Nucleus accumbens (tissue), 56 donors: ENCODE measurements at regions not wholly inside any gene's neighbourhood (a gene's known extent, or its start where the extent isn't known, plus 50 kb on each side); places are given as distances from the start of the nearest gene placed in this dataset.

Source experiments
- DNase-seq, 56 donors: peaks; one replicate each; lab custom pipeline; 2025; lab: John Stamatoyannopoulos, UW

DNA sequence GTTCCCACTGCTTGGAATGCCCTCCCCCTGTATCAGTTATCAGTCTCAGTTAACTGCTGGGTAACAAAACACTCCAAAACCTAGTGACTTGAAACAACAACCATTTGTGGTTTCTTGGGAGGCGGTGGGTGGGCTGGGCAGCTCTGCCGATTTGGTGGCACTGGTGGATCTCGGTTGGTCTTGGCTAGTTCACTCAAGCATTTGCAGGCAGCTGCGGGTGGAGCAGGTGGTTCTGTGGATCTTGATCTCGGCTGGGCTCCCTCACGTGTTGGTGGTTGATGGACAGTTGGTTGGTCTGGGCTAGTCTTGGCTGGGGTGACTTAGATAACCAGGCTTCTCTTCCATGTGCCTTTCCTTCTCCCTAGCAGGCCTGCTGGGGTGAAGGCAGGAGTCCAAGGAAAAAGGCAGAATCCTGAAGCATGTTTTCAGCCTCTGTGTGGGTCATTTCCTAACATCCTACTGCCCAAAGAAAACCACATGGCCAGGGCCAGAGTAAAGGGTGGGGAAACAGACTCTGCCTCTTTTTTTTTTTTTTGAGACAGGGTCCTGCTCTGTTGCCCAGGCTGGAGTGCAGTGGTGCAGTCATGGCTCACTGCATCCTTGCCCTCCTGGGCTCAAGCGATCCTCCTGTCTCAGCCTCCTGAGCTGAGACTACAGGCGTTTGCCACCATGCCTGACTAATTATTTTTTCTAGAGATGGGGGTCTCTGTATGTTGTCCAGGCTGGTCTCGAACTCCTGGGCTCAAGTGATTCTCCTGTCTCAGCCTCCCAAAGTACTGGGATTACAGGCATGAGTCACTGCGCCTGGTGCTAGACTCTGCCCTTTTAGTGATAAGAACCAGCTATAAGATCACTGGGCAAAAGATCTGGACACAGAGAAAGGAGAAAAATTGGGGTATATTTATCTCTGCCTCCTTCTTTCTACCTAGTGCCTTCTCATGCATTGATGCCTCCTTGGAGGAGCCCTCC lies 183.7 kb downstream of the RGS3 start:
- DNase-seq = no peak

GRCh38 chr9:113648048-113648447 lies 184.5 kb downstream of the RGS3 start:
- DNase-seq = no peak

- DNase-seq = no peak
Observed at GRCh38 chr9:113648586-113648985, 185.1 kb downstream of the RGS3 start.

GRCh38 chr9:113649054-113649453 lies 185.5 kb downstream of the RGS3 start:
- DNase-seq = peak; percentile 12 to 96 (median 86)

DNA sequence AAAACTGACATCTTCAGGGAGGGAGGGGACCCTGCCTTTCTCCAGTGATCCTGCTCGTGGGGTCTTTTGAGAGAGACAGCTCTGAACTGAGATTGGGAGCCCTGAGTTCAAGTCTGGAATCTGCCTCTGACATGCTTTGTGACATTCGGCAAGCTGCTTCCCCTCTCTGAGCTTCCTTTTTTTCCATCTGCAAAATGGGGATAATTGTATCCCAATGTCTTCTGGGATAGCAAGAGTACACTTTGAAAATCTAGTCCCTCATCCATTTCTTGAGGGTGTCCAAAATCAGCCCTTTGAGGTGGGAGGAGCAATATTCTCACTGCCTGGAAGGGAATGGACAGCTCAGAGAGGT lies 186.3 kb downstream of the RGS3 start:
- DNase-seq = no peak

- no peak for DNase-seq
Observed at GRCh38 chr9:113650207-113651131, 186.9 kb downstream of the RGS3 start.

- DNase-seq = no peak
Observed at GRCh38 chr9:113651896-113652295, 188.4 kb downstream of the RGS3 start.

DNA sequence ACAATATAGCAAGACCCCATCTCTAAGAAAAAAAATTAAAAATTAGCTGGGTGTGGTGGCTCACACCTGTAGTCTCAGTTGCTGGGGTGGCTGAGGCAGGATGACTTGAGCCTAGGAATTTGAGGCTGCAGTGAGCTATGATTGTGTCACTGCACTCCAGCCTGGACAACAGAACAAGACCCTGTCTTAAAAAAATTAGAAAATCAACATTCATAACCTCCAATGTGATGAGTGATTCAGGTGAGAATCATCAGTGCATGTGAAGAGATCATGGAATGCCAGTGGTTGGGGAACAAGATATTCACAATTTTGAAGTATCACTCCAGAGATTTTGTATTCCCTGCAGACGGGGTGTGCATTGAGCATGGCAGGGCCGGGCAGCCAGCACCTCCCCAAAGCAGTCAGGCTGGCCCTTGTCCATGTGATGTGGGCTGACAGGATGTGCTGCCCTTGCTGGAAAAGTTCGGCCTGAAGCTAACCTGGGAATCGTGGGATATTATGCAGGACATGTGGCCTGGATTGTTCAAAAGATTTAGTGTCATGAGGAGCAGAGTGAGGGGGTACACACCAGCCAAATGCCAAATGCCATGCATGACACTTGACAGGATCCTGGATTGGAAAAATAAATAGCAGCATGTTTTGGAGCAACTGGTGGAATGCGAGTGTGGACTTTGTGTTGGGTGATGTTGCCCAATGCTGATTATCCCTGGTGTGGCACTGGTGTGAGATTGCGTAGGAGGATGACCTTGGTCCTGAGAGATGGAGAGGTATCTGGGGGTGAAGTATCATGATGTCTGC lies 189.0 kb downstream of the RGS3 start:
- DNase-seq = no peak

- no peak for DNase-seq
Observed at GRCh38 chr9:113653746-113654604, 190.4 kb downstream of the RGS3 start.

DNA sequence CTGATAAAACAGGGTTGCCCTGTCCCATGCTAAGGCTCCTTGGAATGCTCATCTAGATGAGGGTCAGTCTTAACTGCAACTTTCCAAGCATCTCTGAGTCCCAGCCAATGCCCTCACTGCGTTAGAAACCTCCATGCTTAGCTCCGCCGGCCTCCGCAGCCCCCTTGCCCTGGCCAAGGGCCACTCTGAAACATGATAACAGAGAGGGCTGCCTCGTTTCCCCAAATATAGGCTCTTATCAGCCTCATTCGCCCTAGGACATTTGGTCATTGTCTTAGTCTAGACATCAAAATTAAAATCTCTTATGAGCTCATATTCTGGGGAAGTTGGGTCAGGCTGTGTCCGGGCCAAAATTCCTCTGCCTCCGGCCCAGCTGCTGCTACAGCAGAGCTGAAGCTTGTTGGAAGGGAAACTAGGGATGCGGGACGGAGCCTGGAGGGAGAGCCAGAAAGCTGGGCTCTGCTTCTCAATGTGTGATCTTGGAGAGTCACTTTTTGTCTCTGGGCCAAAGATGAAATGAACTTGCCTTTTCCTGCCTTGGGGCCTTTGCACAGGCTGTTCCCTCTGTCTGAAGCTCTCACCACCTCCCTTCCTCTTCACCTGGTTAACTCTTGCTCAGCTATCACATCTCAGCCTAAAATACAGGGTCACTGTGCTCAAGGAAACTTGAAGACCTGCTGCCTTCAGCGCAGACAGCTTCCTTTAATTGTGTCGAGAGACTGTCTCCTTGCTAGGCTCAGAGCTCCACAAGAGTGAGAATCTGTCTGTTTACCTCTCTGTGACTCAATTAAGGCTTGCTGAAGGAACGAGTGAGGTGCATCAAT lies 191.3 kb downstream of the RGS3 start:
- DNase-seq = no peak

- no peak for DNase-seq
Observed at GRCh38 chr9:113656771-113657670, 193.5 kb downstream of the RGS3 start.

GRCh38 chr9:113657765-113658544 lies 194.4 kb downstream of the RGS3 start:
- DNase-seq = peak in 53 of 56 donors; percentile 11 to 88 (median 67)

DNA sequence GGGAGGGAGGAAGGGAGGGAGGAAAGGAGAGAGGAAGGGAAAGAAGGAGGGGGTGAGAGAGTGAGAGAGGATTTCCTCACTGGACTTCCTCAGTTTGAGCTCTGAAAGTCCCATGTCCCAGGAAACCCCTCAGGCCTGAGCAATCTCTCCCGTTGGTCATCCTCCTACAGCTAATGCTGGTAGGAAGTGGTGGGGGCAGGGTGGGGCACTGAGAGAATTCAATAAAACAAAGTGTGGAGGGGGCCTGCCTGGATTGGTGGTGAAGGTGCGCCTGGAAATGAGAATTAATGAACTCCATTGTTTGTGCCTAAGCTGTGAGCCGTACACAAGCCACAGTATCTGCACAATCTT lies 195.0 kb downstream of the RGS3 start:
- no peak for DNase-seq

DNA sequence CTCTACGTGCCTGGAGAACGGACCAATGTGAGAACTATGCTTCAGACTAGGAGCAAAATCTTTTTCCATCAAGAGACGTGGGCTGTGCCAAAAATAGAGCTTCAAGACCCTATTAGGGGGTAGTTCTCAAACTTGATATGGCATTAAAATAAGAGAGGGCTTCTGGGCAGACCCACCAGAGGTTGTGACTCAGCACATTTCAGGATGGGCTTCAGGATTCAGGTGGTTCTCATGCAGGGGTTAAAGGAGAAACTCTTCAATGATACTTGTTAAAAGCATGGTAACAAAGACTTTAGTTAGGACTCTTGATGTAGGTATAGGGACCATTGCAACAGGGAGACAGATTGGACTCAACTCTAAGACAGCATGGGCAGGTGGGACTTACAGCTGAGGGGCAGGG lies 195.5 kb downstream of the RGS3 start:
- DNase-seq = no peak

- no peak for DNase-seq
Observed at GRCh38 chr9:113659740-113660139, 196.2 kb downstream of the RGS3 start.

DNA sequence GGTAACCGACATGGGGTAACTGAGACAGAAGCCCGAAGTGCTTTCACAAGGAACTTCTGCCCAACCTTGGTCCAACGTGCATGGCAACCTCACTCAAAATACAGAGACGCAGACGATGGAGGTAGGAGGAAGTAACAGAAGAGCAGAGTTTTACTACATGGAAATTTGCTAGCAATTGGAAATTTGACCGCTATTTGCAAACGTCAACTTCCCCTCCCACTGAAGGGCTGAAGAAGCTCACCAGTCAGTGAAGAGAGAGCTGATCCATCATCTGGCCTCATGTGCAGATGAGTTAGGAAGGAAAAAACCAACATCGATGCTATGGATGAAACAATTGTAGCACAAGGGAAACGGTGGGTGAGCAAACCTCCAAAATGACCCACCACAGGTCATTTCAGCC lies 196.7 kb downstream of the RGS3 start:
- no peak for DNase-seq

GRCh38 chr9:113661074-113661473 lies 197.5 kb downstream of the RGS3 start:
- DNase-seq = no peak
